Endothelial cell of umbilical vein (primary cell): ENCODE measurements at regions not wholly inside any gene's neighbourhood (a gene's known extent, or its start where the extent isn't known, plus 50 kb on each side); places are given as distances from the start of the nearest gene placed in this dataset.

Source experiments
- BruUV-seq: library from RNA; stranded (reverse); fragments of 400-500 nt; replicated peaks from 2 replicates; lab custom pipeline; 2021; lab: Mats Ljungman, UMichigan
- CTCF ChIA-PET: fragments of 300-600, 350-600 bp; sonication (Branson Sonifier 250); formaldehyde crosslinking; loops from one replicate; lab custom pipeline; 2021; ENCODE audit warnings: antibody characterized with exemption, inconsistent platforms; lab: Charles Lee
- POLR2A ChIA-PET: fragments of 300-600, 350-600 bp; sonication (Branson Sonifier 250); formaldehyde crosslinking; loops from one replicate; lab custom pipeline; 2021; ENCODE audit warnings: antibody characterized with exemption, inconsistent platforms; lab: Charles Lee
- DNase-seq: peaks from one replicate; pipeline ENCODE4 v3.0.0-alpha.2; 2011; ENCODE audit warnings: low read depth, low spot score
- FAIRE-seq: peaks from 2 replicates; lab custom pipeline; 2011; peaks lifted over from hg19 to GRCh38; lab: Jason Lieb, UNC
- H2AFZ ChIP-seq: 2 replicates; pipeline ENCODE4 v1.6.0; 2012; ENCODE audit warnings: low read depth, low read length, control low read depth, inconsistent platforms
- H3K27ac ChIP-seq: 2 replicates; pipeline ENCODE4 v1.5.1; 2011; ENCODE audit warnings: low read depth, mild to moderate bottlenecking, control low read depth, low read length, moderate library complexity; ENCODE audit not compliant: insufficient read depth
- H3K27me3 ChIP-seq, 2 experiments: 2 replicates each; pipeline versions ENCODE4 v1.6.0 to v1.6.1; 2011; ENCODE audit warnings: low read length in 2 of 2, mixed read lengths in 1 of 2; ENCODE audit not compliant: control insufficient read depth in 2 of 2, insufficient read depth in 2 of 2
- H3K36me3 ChIP-seq, 2 experiments: 2 replicates in 1 of 2; 3 replicates in 1 of 2; pipeline ENCODE4 v1.5.1; 2011; ENCODE audit warnings: low read length in 2 of 2, mild to moderate bottlenecking in 1 of 2, moderate library complexity in 1 of 2; ENCODE audit not compliant: control insufficient read depth in 2 of 2, insufficient read depth in 2 of 2; ENCODE audit errors: extremely low read depth in 1 of 2
- H3K4me1 ChIP-seq: 3 replicates; pipeline ENCODE4 v1.5.1; 2011; ENCODE audit warnings: mild to moderate bottlenecking, low read length; ENCODE audit not compliant: control insufficient read depth, insufficient read depth; ENCODE audit errors: extremely low read depth
- H3K4me2 ChIP-seq: 2 replicates; pipeline ENCODE4 v1.6.1; 2011; ENCODE audit warnings: low read length, control low read depth, mixed read lengths; ENCODE audit not compliant: insufficient read depth
- H3K4me3 ChIP-seq, 3 experiments: fragments of 200-600 bp in 1 of 3; sonication (generic), shearing (Covaris generic) in 1 of 3; replicated peaks in 1 of 3; 2 replicates each; pipeline ENCODE4 v1.5.1; 2011 to 2016; ENCODE audit warnings: control low read depth in 3 of 3, low read length in 3 of 3, mild to moderate bottlenecking in 2 of 3, inconsistent platforms in 1 of 3, low read depth in 1 of 3, moderate library complexity in 1 of 3; ENCODE audit not compliant: insufficient read depth in 1 of 3
- H3K79me2 ChIP-seq: 2 replicates; pipeline ENCODE4 v1.6.0; 2012; ENCODE audit warnings: low read length, inconsistent platforms; ENCODE audit not compliant: control insufficient read depth, insufficient read depth
- H3K9ac ChIP-seq: replicated peaks from 2 replicates; pipeline ENCODE3; 2011; ENCODE audit warnings: low read length, control low read depth; ENCODE audit not compliant: insufficient read depth; ENCODE audit errors: extremely low read depth
- H3K9me1 ChIP-seq: replicated peaks from 3 replicates; pipeline ENCODE4 v1.6.0; 2011; ENCODE audit warnings: mild to moderate bottlenecking, low read length; ENCODE audit not compliant: control insufficient read depth, insufficient read depth; ENCODE audit errors: extremely low read depth
- H3K9me3 ChIP-seq: replicated peaks from 2 replicates; pipeline ENCODE4 v1.5.1; 2012; ENCODE audit warnings: low read length, inconsistent platforms; ENCODE audit not compliant: control insufficient read depth, insufficient read depth
- H4K20me1 ChIP-seq: replicated peaks from 2 replicates; pipeline ENCODE3; 2011; ENCODE audit warnings: mild to moderate bottlenecking, low read length; ENCODE audit not compliant: control insufficient read depth, insufficient read depth; ENCODE audit errors: extremely low read depth
- EZH2 ChIP-seq: IDR thresholded peaks from 2 replicates; pipeline ENCODE4 v1.6.1; 2012; ENCODE audit warnings: borderline replicate concordance, low read depth, mild to moderate bottlenecking, moderate library complexity, low read length, inconsistent platforms; ENCODE audit not compliant: severe bottlenecking
- FOS ChIP-seq: IDR thresholded peaks from 2 replicates; pipeline ENCODE4 v1.6.1; 2011; ENCODE audit warnings: mild to moderate bottlenecking, low read length, moderate library complexity, borderline replicate concordance; ENCODE audit not compliant: insufficient read depth
- GATA2 ChIP-seq: IDR thresholded peaks from 2 replicates; pipeline ENCODE4 v1.7.0; 2011; ENCODE audit warnings: low read depth, mild to moderate bottlenecking, moderate library complexity, mixed read lengths, low read length; ENCODE audit not compliant: insufficient read length, insufficient read depth
- JUN ChIP-seq: IDR thresholded peaks from 2 replicates; pipeline ENCODE4 v1.6.1; 2011; ENCODE audit warnings: borderline replicate concordance, low read depth; ENCODE audit not compliant: insufficient read length, insufficient read depth
- MYC ChIP-seq: IDR thresholded peaks from one replicate; pipeline ENCODE4 v1.6.1; 2011; ENCODE audit warnings: mild to moderate bottlenecking, low read depth, low read length
- POLR2A ChIP-seq: IDR thresholded peaks from 2 replicates; pipeline ENCODE4 v1.6.1; 2012; ENCODE audit warnings: low read depth, mild to moderate bottlenecking, control low read depth, low read length
- POLR2AphosphoS5 ChIP-seq: IDR thresholded peaks from 2 replicates; pipeline ENCODE4 v1.6.1; 2012; ENCODE audit warnings: low read depth, mild to moderate bottlenecking, control low read depth, low read length, moderate library complexity; ENCODE audit not compliant: insufficient read depth
- dilution Hi-C: fragments of 300-500 bp; cut with MboI; formaldehyde crosslinking; loops from one replicate; pipeline ENCODE4 v1.15.0; 2019; ENCODE audit warnings: low sequenced_read_pairs; ENCODE audit not compliant: extremely low pct_ligation_motif_present
- intact Hi-C: fragments of 100-400 bp; cut with micrococcal nuclease; formaldehyde crosslinking; loops from one replicate; pipeline ENCODE4 v1.10.0; 2022
- TF ChIP-seq, protein P1 (sequence below): IDR thresholded peaks from 2 replicates; pipeline ENCODE4 v1.6.1; 2011; ENCODE audit not compliant: insufficient read depth, insufficient read length
- TF ChIP-seq, protein P2 (sequence below), 2 donors: IDR thresholded peaks; 1 replicate in 1 of 2; 2 replicates in 1 of 2; pipeline ENCODE4 v1.5.1; 2011; ENCODE audit warnings: low read length in 2 of 2, mild to moderate bottlenecking in 2 of 2, moderate library complexity in 2 of 2, control low read depth in 1 of 2, inconsistent platforms in 1 of 2, low read depth in 1 of 2; ENCODE audit not compliant: insufficient read depth in 1 of 2; ENCODE audit errors: extremely low read depth in 1 of 2

DNA sequence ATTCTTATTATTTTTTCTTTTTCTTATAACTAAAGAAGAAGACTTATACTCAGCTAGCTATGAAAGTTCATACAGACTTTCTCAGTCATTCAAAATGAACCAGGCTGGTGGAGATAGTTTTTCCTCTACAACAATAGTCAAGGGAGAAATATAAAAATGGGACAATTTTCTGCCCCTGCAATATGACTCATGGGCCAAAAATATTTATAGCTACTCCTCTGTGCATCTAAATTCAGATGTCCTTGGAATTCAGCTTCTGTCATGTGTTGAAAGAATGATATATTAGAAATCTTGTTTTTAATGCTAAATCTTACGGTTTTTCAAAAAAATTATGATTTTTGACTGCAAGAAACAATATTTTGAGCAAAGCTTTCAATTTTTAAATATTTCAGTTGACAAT lies 237.2 kb upstream of the SYT10 start:
- H3K4me2 ChIP-seq, result no peak overlapping the region
- CTCF ChIA-PET, result no interaction called here
- no peak for FAIRE-seq

More for the DNA sequence above, 237.2 kb upstream of the SYT10 start:
- Histone ChIP-seq H3K9ac (no peak overlapping the region), H3K36me3 (no peaks in the 10 kb centered on the region), H3K79me2 (no peaks in the 10 kb centered on the region), H3K9me1 (no peaks in the 10 kb centered on the region), H3K27me3 (no peaks in the 10 kb centered on the region), H3K9me3 (peaks cover 2% of the 10 kb centered on the region), H3K4me1 (no peaks in the 10 kb centered on the region), H3K4me3 (no peak overlapping the region), H2AFZ (no peak overlapping the region), H4K20me1 (no peaks in the 10 kb centered on the region), H3K27ac (no peak overlapping the region)
- dilution Hi-C loops, result no loop called here
- TF ChIP-seq POLR2A, result no peak
- TF ChIP-seq, protein P1, sequence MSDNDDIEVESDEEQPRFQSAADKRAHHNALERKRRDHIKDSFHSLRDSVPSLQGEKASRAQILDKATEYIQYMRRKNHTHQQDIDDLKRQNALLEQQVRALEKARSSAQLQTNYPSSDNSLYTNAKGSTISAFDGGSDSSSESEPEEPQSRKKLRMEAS, result no peak
- TF ChIP-seq, protein P2, sequence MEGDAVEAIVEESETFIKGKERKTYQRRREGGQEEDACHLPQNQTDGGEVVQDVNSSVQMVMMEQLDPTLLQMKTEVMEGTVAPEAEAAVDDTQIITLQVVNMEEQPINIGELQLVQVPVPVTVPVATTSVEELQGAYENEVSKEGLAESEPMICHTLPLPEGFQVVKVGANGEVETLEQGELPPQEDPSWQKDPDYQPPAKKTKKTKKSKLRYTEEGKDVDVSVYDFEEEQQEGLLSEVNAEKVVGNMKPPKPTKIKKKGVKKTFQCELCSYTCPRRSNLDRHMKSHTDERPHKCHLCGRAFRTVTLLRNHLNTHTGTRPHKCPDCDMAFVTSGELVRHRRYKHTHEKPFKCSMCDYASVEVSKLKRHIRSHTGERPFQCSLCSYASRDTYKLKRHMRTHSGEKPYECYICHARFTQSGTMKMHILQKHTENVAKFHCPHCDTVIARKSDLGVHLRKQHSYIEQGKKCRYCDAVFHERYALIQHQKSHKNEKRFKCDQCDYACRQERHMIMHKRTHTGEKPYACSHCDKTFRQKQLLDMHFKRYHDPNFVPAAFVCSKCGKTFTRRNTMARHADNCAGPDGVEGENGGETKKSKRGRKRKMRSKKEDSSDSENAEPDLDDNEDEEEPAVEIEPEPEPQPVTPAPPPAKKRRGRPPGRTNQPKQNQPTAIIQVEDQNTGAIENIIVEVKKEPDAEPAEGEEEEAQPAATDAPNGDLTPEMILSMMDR (IDR thresholded peaks at IDR 0.05; ENCODE audit: extremely low read depth in 1 of 2, insufficient read depth in 1 of 2, low read depth in 1 of 2, low read length in 2 of 2), result no peak
- TF ChIP-seq POLR2AphosphoS5, result no peak
- TF ChIP-seq GATA2, result no peak
- TF ChIP-seq JUN, result no peak
- no peak for TF ChIP-seq FOS
- TF ChIP-seq EZH2, result no peak
- TF ChIP-seq MYC, result no peak
- POLR2A ChIA-PET, result no interaction called here
- intact Hi-C loops, result no loop called here
- no peak for DNase-seq
- no TSS peak for BruUV-seq
